DOHH2 (cell line): ENCODE measurements at regions not wholly inside any gene's neighbourhood (a gene's known extent, or its start where the extent isn't known, plus 50 kb on each side); places are given as distances from the start of the nearest gene placed in this dataset.

ENCODE experiments used
- EZH2phosphoT487 ChIP-seq: fragments of 200-600 bp; sonication (generic); IDR thresholded peaks from 2 replicates; pipeline ENCODE4 v1.6.1; 2017; ENCODE audit warnings: borderline replicate concordance, mild to moderate bottlenecking, antibody characterized with exemption, low read length, moderate library complexity, mixed read lengths
- TF ChIP-seq, protein P1 (sequence below): fragments of 200-600 bp; sonication (generic); IDR thresholded peaks from one replicate; pipeline ENCODE4 v1.5.1; 2014; ENCODE audit warnings: antibody characterized with exemption, mild to moderate bottlenecking, low read depth, low read length; ENCODE audit not compliant: poor library complexity, severe bottlenecking

DNA sequence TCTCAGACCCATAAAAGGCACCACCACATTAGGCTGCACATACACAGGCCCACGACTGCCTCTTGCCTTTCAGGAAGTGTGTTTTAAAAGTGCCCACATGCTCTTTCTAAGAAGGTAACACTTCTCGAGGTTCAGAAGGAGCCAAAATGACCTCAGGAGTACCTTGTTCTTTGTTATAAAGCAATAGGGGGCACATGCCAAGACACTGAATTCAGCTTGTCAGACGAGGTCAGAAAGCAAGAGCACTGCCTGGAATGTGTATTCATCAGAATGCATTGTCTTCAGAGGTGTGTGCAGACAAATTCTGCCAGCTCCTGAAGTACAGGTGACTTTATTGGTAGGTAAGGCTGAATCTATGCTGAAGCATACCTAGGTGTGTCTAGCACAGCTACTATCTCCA, 114.5 kb upstream of the IRX1 start:
- TF ChIP-seq EZH2phosphoT487 = no peak
- TF ChIP-seq, protein P1, sequence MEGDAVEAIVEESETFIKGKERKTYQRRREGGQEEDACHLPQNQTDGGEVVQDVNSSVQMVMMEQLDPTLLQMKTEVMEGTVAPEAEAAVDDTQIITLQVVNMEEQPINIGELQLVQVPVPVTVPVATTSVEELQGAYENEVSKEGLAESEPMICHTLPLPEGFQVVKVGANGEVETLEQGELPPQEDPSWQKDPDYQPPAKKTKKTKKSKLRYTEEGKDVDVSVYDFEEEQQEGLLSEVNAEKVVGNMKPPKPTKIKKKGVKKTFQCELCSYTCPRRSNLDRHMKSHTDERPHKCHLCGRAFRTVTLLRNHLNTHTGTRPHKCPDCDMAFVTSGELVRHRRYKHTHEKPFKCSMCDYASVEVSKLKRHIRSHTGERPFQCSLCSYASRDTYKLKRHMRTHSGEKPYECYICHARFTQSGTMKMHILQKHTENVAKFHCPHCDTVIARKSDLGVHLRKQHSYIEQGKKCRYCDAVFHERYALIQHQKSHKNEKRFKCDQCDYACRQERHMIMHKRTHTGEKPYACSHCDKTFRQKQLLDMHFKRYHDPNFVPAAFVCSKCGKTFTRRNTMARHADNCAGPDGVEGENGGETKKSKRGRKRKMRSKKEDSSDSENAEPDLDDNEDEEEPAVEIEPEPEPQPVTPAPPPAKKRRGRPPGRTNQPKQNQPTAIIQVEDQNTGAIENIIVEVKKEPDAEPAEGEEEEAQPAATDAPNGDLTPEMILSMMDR = no peak
